Activated gamma-delta T cell treated with Interleukin-2 at 50 U/mL for 16 hours (primary cell): ENCODE measurements at regions not wholly inside any gene's neighbourhood (a gene's known extent, or its start where the extent isn't known, plus 50 kb on each side); places are given as distances from the start of the nearest gene placed in this dataset.

Experiments used
- DNase-seq: peaks from one replicate; pipeline ENCODE4 v3.0.0-alpha.2; 2020

DNA sequence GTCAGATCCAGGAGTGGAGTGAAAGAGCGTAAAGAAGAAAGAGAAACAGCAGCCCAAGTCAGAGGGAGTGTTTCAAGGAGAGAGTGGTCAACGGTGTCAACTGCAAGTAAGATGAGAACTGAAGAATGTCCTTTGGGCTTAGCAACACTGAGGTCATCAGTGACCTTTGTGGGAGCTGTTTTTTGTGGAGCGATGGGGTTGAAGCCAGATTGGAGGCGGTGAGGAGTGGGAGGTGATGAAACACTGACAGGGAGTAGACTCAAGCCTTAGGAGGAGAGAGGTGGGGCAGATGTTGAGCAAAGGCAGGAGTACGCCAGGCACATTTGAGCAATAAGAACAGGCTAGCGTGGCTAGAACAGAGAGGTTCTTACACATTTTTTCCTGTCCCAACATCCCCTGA is 103.7 kb upstream of the GNAO1 start:
- no peak for DNase-seq

DNA sequence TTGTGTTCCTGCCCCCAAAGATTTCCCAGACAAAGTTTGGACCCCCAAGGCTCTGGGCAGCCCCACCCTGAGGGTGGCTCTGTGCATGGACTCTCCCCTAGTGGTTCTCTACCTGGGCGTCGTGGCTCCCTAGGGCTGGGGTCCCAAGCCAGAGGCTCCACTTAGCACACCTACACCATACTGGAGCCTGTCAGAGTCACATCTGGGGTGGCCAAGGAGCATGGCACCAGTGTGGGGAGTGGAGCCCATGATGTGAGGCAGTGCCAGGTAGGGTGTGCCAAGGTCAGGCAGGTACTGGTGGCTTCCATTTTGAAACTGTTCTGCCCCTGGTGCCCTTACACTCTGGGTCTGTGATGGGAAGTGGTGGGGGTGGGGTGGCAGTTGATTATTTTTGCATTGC is 109.9 kb upstream of the GNAO1 start:
- DNase-seq, result no peak

DNA sequence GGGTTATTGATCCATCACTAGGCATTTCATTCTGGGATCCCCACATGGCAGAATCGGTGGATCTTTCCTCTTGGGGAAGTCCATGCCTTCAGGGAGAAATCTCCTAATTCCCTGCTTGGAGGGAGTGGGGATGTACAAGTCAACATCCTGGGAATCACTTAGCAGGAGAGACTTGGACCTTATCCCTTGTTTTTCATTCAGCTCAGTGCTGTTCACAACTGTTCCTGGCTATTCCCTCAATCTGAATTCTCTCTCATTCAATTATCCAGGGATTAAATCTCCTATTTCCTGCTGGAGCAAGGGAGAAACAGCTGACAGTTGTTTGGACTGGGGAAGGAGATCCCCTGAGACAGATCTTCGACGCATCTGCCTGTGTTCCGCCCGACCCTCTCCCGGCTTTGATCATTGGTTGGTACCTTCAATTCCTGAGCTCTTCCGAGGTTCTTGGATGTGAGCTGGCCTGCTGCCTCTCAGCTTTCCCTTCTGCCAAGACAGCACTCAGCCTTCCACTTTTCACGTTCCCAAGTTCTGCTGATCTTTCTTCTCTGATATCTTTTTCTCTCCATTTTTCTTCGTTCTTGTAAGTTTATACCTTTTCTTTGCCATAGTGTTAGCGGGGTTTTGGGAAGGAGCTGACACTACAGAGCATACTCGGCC is 115.4 kb upstream of the GNAO1 start:
- DNase-seq, result no peak

DNA sequence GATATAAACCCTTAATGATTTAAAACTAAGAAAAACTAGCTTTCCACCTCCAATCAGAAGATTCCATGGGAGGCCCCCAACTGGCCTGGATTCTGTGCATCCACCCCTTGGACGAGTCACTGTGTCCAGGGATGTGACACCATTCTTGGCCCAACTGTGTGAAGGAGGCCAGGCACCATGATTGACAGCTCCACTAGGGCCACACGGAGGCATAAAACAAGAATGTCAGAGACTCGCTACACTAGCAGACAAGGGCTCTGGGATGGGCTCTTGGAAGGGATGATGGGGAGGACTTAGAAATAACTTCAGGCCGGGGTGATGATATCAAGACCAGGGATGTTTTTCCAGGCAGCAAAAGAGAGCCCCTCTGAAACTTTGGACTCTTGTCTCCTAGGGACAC is 117.8 kb upstream of the GNAO1 start:
- DNase-seq, result no peak

DNA sequence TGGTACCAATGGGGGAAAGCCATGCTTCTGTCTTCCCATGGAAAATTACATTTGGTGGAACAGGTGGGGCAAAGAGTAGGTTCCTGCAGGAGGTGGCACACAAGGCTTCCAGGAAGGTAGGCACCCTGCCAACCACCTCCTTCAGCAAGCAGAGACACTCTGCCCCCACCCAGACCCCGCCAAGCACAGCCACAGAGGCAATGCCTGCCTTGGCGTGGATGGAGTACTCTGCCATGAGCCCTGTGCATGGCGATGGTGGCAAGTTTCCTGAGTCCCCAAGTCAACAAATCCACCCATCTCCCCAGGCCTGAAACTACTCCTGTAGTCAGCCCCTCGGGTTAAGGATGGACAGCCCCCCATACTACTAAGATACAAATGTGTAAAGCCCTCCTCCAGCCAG is 119.2 kb upstream of the GNAO1 start:
- no peak for DNase-seq

DNA sequence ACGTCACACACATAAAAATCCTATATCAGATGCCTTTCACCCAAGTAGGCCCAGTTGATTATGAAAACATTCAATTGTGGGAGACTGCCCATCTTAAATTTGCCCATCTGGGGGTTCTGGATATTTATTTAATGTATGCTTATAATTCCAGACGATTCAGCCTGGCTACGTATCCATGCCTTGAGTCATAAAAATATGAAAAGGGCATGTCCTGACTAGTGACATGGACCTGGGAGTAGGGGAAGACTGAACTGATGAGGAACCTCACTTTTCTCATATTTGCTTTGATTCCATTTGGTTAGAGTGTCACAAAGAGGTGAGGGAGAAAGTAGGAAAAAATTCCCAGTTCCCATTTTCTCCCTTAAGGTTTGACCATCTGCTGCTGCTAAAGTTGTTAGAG is 122.5 kb upstream of the GNAO1 start:
- DNase-seq, result no peak

DNA sequence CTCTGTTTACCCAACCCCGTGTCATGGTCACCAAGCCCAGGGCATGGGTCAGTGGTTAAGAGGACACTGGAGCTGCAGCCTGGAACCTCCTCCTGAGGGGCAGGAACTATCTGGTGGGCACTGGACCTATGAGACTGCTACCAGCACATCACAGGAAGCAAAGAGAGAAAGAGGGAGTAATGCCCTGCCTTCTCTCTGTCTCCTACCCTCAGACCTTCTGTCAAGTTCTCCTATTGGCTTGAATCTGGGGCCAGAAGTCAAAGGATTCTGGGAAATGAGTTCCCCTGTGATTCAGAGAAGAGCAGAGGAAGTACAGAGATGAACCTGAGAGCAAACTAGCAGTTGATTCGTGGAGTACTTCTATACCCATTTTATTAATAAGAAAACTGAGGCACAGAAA is 123.0 kb upstream of the GNAO1 start:
- DNase-seq, result no peak

DNA sequence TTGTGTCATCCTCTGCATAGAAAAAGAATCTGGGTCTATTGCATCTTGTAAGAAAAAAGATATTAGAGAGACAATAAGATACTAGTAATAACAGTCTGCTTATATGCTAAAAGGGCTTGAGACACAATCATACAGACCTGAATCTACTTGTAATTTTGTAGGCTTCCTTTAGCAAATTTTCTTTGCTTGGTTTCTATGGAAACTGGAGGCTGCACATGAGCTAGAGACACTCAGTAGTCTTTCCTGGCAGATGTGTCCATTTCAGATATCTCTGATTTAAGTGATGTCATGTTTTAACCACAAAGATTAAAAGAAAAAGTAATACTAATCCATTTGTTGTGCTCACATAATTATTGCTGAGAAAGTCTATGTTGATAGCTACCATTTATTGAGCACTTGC is 123.9 kb upstream of the GNAO1 start:
- DNase-seq, result no peak

DNA sequence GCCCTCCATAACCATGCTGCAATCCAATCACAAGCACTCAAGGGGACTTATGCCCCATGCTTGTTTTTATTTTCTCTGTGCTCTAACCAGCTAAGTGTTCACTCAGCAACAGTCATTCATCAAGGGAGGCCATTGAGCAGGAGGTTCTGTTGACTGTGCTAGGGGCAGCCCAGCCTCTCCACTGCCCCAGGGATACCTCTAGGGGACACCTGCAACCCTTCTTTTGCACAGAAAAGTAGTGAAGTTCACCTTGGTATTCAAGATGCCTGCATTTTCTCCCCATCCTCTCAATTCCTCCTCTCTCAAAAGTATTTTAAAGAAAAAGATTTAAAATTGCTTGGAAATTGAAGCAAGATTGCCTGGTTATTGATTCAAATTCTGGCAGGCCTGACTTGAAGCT is 124.7 kb upstream of the GNAO1 start:
- no peak for DNase-seq

DNA sequence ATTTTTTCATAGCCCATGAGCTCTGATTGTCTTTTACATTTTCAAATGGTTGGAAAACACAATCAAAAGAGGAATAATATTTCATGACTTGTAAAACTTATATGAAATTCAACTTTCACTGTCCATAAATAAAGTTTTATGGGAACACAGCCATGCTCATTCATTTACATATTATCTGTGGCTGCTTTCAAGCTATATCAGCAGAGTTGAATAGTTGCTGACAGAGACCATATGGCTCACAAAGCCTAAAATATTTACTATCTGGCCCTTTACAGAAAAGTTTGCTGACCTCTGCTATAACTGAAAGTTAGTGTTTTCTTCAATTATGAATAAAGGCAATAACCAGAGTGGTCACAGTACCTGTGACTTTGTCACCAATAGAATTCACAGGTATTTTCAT is 128.2 kb upstream of the GNAO1 start:
- no peak for DNase-seq

DNA sequence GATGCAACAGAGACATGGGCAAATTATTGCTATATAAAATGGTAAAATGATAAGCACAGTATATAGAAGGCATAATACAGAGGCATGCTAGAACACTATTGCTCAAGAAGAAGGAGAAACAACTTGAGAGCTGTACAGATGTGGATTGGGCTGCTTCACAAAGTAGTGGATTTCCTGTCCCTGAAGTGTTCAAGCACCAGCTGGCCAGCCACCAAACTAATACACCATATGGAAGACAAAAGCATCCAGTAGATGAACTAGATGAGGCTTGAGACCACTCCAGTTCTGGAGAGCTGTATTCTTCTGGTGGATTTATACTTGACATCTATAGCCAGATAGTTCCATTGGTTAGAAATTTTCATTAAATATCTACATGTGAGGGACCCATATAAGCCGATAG is 134.1 kb upstream of the GNAO1 start:
- DNase-seq, result no peak

DNA sequence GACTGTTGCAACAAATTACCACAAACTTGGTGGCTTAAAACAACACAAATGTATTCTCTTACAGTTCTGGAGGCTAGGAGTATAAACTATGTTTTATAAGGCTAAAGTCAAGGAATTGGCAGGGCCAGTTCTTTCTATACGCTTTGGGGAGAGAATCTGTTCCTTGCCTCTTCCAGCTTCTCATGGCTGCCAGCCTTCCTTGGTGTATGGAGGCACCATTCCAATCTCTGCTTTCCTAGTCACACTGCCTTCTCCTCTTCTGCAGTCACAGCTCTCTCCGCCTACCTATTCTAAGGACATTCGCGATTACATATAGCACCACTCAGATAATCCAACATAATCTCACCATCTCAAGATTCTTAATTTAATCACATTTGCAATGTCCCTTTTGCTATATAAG is 140.4 kb upstream of the GNAO1 start:
- no peak for DNase-seq

DNA sequence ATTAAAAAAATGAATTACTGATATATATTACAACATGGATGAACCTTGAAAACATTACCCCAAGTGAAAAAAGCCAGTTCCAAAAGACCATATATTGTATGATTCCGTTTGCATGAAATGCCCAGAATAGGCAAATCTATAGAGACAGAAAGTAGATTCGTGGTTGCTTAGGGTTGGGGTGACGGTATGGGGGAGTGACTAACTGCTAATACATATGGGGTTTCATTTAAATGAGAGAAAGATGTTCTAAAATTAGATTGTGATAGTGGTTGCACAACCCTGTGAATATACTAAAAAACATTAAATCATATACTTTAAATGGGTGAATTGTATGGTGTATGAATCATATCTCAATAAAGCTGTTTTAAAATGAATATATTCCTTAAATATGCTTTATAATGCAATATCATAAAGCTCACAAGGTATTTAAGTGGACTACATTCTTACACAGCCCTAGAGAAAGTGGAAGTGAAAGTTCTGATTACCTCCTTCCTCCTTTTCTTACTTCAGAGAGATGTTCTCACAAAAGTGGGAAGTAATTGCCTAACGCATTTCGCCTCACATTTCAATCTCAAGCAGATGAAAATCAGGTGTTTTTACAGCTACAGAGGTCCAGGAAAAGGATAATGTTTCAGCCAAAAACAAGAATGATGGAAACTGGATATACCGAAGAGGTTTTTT is 142.7 kb upstream of the GNAO1 start:
- DNase-seq, result no peak

DNA sequence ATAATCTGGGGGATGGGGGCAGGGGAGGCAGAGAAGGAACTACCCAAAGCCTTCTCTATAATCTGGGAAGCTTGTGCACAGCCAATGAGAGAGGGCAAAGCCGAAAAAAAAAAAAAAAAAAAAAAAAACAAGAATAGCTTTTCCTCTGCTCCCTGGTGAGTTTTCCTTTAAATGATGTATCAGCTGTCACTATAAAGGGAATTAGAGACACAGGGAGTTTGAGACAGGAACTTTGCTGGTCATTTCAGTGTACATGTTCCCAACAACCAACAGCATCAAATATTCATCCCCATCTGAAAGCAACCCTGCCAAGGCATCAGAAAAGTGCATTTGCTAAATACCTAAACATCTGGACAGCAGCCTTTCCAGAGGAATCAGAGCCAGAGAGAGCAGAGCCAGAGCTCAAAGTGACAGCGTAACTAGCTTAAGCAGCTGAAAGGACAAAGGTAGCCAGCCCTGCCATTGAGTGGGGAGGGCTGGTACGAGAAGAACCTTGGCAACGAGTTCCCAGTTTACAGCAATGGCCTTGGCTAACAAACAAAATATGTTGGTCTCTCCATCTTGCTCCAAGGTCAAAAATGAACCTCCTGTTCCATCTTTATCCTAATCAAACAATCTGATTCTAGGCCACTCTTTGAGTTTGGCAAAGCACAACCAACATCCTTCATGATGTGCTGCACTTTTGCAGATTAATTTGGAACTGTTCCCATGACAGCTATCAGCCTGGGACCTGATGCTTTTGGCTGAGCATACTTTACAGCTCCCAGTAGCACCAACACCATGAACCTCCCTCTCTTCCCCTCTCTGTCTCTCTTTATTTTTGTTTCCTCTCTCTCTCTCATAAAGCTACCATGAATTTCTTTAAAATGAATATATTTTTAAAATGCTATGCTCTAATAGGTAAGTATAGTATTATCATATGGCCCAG is 143.7 kb upstream of the GNAO1 start:
- no peak for DNase-seq

DNA sequence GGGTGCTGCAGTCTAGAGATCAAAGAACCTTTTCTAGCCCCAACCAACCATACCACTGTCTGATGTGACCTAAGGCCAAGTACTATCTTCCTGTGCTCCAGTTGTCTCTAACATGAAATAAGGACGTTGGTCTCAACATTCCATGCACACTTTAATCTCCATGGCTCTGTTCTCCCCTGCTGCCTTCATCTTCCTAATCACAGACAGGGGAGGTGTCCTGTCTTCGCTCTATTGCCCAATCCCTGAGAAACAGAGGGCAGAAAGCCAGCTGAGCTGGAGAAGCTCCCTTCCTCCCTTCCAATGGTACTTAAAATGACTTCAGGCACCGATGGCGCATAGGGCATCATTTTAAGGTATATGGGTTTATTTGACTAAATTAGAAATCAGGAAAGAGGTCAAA is 148.9 kb upstream of the GNAO1 start:
- no peak for DNase-seq

DNA sequence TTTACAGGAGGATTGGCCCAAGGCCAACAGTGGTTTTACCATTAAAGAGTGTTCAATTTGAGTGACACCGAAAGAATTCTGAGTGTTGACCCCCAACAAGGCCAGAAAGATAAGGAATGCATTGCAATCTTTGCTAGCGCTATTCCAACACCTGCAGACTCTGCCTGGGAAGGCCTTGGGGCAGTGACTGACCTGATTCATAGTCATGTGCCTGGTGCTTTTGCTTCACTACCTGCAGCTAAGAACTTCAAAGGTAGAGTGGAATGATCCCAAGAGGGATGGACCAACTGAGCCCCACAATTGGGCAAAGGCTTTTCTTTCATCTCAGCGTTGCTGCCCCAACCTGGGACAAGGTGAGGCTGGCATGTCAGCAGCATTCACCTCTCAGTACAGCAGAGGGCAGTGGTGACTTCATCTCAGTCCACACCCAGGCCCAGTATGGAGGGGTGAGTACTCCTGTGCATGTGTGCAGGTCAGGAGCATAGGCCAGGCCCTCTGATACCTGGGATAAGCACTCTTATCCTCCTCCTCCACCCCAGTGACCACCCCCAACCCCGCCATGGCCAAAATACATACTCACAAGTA is 149.6 kb upstream of the GNAO1 start:
- peak; percentile 11 for DNase-seq

DNA sequence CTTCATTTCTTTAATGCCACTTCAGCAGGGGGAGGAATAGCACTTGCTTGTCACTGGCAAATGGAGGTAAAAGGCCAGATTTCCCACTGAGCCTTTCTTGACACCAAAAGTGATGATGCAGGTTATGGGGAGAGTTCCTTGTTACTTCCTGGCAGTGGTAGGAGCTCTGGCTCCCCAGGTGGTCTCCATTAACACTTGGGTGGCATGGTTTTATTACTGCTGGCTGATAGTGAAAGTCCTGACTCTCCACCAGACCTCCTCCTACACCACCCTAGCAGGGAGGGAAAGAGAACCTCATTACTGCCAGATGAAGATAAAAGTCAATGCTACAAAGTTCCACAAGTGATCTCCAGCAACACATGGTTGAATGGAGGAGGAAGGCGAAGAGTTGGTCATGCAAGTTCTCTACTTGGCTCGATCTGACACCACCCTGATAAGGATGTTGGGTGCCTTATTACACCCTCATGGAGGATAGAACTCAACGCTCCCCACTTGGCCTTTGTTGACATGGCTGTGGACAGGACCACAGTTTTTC is 152.7 kb upstream of the GNAO1 start:
- DNase-seq, result no peak

DNA sequence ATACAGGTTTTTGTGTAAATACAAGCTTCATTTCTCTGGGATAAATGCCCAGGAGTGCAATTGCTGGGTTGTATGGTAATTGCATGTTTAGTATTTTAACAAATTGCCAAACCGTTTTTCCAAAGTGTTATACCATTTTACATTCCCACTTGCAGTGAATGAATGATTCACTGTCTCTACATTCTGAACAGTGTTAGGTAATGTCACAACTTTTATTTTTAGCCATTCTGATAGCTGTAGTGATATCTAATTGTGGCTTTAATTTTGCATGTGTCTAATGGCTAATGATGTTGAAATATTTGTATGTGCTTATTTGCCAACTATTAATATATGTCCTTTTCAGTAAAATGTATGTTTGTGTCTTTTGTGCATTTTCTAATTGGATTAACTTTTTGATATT is 156.9 kb upstream of the CES5A start:
- DNase-seq, result no peak

DNA sequence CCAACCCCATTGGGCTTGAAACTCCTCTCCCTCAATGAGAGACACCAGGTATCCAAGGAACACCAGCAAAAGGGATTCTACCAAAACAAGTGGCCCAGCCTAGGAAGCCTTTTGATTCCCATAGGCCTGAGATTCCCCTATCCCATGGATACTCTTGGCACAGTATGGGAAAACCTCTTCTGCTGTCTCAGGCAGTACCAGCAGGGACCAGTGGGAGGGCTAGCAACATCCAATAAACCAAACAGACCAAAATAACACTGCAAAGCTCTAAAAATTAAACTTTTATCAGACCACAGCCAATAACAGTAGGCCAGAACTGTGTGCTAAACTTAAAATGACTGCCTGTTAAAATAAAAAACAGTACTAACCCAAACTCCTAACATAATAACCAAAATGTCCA is 153.9 kb upstream of the CES5A start:
- no peak for DNase-seq

DNA sequence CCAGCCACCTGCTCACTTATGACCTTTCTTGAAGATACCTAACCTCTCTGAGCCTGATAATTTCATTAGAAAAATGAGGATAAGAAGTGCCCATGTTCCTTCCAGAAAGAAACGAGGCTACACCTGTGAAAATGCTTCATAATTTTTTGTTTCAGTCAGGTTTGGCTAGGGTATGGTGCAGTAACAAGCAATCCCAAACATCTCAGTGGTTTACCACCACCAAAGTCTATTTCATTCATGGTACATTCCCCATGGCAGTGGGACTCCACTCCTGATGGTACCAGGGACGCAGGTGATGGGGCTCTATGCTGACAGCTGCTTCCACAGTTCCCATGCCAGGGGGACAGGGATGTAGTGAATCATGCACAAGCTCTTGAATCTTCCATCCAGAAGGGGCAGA is 147.6 kb upstream of the CES5A start:
- DNase-seq, result no peak

DNA sequence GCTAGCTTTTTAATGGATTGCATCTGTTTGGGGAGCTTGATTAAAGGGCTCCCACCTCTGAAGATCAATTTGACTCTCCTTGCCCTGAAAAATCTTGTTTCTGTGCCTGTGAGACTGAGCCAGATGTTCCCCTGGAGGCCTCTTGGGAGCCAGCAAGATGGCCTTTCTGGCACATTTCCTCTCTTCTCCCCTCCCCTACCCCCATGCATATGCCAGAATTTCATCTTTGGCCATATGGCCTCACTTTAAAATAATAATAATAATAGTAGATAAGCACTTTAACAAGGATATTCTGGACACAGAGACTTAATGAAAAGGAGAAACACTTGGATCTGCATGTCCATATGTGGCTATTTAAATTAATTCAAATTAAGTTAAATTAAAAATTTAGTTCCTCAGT is 144.1 kb upstream of the CES5A start:
- no peak for DNase-seq

DNA sequence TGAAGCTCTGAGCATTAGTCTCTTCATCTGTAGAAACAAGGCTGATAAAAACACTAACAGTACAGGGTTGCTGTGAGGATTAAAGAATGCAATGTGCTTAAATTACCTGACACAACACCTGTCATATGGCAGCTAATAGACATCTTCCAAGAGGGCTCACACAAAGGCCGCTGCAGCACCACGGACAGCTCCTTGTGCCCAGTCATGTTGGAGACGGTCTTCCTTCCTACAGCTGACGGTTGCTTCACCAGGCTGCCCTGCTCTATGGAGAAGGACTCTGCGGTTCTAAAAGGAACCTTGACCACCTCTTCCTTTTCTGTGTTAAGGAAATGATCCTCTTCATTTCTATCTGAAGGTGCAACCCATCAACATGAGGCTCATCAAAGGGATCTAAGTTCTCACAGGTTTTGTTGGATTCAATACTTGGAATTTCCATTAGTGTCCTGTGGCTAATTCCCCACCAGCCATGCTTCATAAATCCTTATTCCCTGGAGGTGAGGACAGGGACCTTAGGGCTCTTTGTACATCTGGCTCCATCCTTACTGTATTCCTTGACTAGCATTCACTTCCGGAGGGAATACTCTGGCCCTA is 138.9 kb upstream of the CES5A start:
- DNase-seq, result peak; percentile 38

DNA sequence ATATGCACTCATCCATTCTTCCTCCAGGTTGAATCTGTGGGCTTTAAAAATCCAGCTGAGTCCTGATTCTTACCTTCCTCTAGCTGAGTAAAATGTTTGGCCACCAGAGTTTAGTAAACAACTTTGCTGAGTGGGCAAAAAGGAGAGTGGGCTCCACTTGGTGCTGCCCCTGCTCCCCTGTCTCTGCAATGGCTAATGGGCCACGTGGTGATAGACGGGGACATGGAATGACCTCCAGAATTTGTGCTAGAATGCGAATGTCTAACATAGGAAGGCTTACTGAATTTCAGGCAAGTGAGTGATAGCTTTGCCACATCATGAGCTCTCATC is 137.3 kb upstream of the CES5A start:
- no peak for DNase-seq
